ENCODE measurements at regions not wholly inside any gene's neighbourhood (a gene's known extent, or its start where the extent isn't known, plus 50 kb on each side); places are given as distances from the start of the nearest gene placed in this dataset.

DNA sequence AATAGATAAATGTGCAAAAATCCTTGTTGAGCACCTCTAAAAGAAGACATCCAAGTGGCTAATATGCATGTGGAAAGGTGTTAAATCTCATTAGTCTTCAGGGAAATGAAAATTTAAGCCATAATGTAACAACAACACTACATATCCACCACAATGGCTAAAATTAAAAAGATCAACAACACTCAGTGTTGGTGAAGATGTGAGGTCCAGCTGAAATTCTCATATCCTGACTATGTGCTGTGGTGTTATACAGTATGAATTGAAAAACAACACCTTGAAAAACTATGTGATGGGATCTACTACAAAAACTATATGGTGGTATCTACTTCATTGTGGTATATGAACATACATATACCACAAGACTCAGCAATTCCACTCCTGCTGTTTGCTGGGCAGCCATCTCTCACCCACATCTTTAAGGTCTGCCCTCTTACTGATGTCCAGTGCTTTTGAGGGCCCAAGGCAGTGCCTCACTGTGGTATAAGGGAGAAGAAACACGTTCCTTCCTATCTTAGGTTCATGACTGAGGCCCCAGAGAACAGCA is 146.4 kb downstream of the CD83 start:
- Mint-ChIP-seq H3K9me3 (peaks cover 18 to 25% of the 10 kb centered on the region in 2 experiments), H3K4me1 (peaks cover 9 to 10% of the 10 kb centered on the region in 2 experiments), H3K27me3 (ENCODE audit: low read depth) (peaks cover 24% of the 10 kb centered on the region), H3K27ac (no peak overlapping the region), H3K36me3 (ENCODE audit: insufficient read depth in 1 of 3, low read depth in 3 of 3) (peaks cover 9 to 23% (median 13%) of the 10 kb centered on the region in 3 experiments; a peak in 6 of 7 replicates), H3K4me3 (no peak overlapping the region)
- Histone ChIP-seq H2BK5ac (ENCODE audit: insufficient read length, low read length) (no peak overlapping the region), H3K4me1 (ENCODE audit: insufficient read depth, low read length) (peaks cover 11% of the 10 kb centered on the region), H2AK5ac (ENCODE audit: insufficient read length, low read length) (no peak overlapping the region), H3K4ac (ENCODE audit: low read depth, low read length) (no peak overlapping the region), H3K14ac (ENCODE audit: insufficient read depth, low read length) (no peak overlapping the region), H4K8ac (replicated peaks; ENCODE audit: insufficient read length, low read depth, low read length) (no peak overlapping the region), H3K4me2 (ENCODE audit: insufficient read depth, insufficient read length, low read length) (no peak overlapping the region), H3K56ac (ENCODE audit: insufficient read length, low read depth, low read length) (no peak overlapping the region), H2BK12ac (ENCODE audit: insufficient read length, low read depth, low read length) (no peak overlapping the region), H3K23me2 (ENCODE audit: insufficient read length, low read depth, low read length, poor library complexity, severe bottlenecking) (no peaks in the 10 kb centered on the region), H4K20me1 (ENCODE audit: control insufficient read depth, insufficient read depth, insufficient read length) (no peaks in the 10 kb centered on the region), H2BK120ac (ENCODE audit: low read depth, low read length, poor library complexity, severe bottlenecking) (no peak overlapping the region), H3K9ac (ENCODE audit: extremely low read depth, insufficient read length, low read length) (no peak overlapping the region), H3K9me3 (ENCODE audit: control insufficient read depth, low read depth, low read length) (peaks cover 6% of the 10 kb centered on the region), H3T11ph (ENCODE audit: low read length) (no peak overlapping the region), H3K27ac (ENCODE audit: insufficient read length, low read depth, low read length) (no peak overlapping the region), H3K79me2 (ENCODE audit: insufficient read depth, low read length) (no peaks in the 10 kb centered on the region), H4K5ac (ENCODE audit: insufficient read length, low read depth, low read length) (no peak overlapping the region), H2BK20ac (ENCODE audit: low read depth, low read length, poor library complexity, severe bottlenecking) (no peak overlapping the region), H3K23ac (ENCODE audit: insufficient read length, low read depth, low read length) (no peak overlapping the region), H3K27me3 (ENCODE audit: insufficient read depth, low read length) (no peaks in the 10 kb centered on the region), H2AFZ (ENCODE audit: low read length) (no peak overlapping the region), H3K79me1 (ENCODE audit: insufficient read depth, low read depth, low read length, poor library complexity, severe bottlenecking) (no peaks in the 10 kb centered on the region), H3K18ac (ENCODE audit: insufficient read length, low read depth, low read length) (no peak overlapping the region), H2BK15ac (ENCODE audit: low read depth, low read length) (no peak overlapping the region), H4K91ac (ENCODE audit: insufficient read length, low read depth, low read length) (no peak overlapping the region)
- no peak for DNase-seq
- TF ChIP-seq, protein P1, sequence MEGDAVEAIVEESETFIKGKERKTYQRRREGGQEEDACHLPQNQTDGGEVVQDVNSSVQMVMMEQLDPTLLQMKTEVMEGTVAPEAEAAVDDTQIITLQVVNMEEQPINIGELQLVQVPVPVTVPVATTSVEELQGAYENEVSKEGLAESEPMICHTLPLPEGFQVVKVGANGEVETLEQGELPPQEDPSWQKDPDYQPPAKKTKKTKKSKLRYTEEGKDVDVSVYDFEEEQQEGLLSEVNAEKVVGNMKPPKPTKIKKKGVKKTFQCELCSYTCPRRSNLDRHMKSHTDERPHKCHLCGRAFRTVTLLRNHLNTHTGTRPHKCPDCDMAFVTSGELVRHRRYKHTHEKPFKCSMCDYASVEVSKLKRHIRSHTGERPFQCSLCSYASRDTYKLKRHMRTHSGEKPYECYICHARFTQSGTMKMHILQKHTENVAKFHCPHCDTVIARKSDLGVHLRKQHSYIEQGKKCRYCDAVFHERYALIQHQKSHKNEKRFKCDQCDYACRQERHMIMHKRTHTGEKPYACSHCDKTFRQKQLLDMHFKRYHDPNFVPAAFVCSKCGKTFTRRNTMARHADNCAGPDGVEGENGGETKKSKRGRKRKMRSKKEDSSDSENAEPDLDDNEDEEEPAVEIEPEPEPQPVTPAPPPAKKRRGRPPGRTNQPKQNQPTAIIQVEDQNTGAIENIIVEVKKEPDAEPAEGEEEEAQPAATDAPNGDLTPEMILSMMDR (conservative IDR thresholded peaks at IDR 0.05), result no peak
- WGBS (ENCODE audit: extremely low coverage, insufficient read length, low lambda C conversion rate), result no CpG with 5 or more reads among the region's 1 CpG
